GM23338 (cell line): ENCODE measurements at regions not wholly inside any gene's neighbourhood (a gene's known extent, or its start where the extent isn't known, plus 50 kb on each side); places are given as distances from the start of the nearest gene placed in this dataset.

Experiments used
- ATAC-seq: fragments of 200-7000 bp; cut with Tn5 transposase; 3 replicates; pipeline ENCODE4 v1.9.1; 2020
- DNase-seq: peaks from one replicate; pipeline ENCODE4 v3.0.0-alpha.2; 2015; ENCODE audit warnings: low spot score
- H2AFZ ChIP-seq: fragments of 200-600 bp; sonication (generic); 2 replicates; pipeline ENCODE4 v1.8.0; 2016; ENCODE audit warnings: antibody characterized with exemption, mild to moderate bottlenecking, moderate library complexity
- H3F3A ChIP-seq: fragments of 200-600 bp; sonication (generic); replicated peaks from 2 replicates; pipeline ENCODE4 v1.8.0; 2017; ENCODE audit warnings: antibody characterized with exemption, mixed run types, low read depth
- H3K27ac ChIP-seq: fragments of 200-600 bp; sonication (generic); 2 replicates; pipeline ENCODE4 v1.6.1; 2016; ENCODE audit warnings: low read depth
- H3K27me3 ChIP-seq: fragments of 200-600 bp; sonication (generic); 2 replicates; pipeline ENCODE4 v1.8.0; 2016; ENCODE audit warnings: mild to moderate bottlenecking, mixed run types, moderate library complexity; ENCODE audit not compliant: insufficient read depth
- H3K36me3 ChIP-seq: fragments of 200-600 bp; sonication (generic); 2 replicates; pipeline ENCODE4 v1.8.0; 2016; ENCODE audit warnings: mild to moderate bottlenecking; ENCODE audit not compliant: insufficient read depth
- H3K4me1 ChIP-seq: fragments of 200-600 bp; sonication (generic); 2 replicates; pipeline ENCODE4 v1.8.0; 2016; ENCODE audit warnings: mild to moderate bottlenecking, moderate library complexity; ENCODE audit not compliant: insufficient read depth
- H3K4me2 ChIP-seq: fragments of 200-600 bp; sonication (generic); 2 replicates; pipeline ENCODE4 v1.7.1; 2017; ENCODE audit warnings: mixed run types
- H3K4me3 ChIP-seq: fragments of 200-600 bp; sonication (generic); 2 replicates; pipeline ENCODE4 v1.6.1; 2016; ENCODE audit warnings: mixed run types
- H3K79me2 ChIP-seq: fragments of 200-600 bp; sonication (generic); replicated peaks from 2 replicates; pipeline ENCODE4 v1.8.0; 2017; ENCODE audit warnings: mild to moderate bottlenecking; ENCODE audit not compliant: insufficient read depth
- H3K9me2 ChIP-seq: fragments of 200-600 bp; sonication (generic); 2 replicates; pipeline ENCODE4 v1.8.0; 2017; ENCODE audit not compliant: insufficient read depth
- H4K20me1 ChIP-seq: fragments of 200-600 bp; sonication (generic); replicated peaks from 2 replicates; pipeline ENCODE4 v1.8.0; 2017; ENCODE audit warnings: mild to moderate bottlenecking; ENCODE audit not compliant: insufficient read depth
- H3K27ac Mint-ChIP-seq: 2 replicates; pipeline ENCODE4 v1.8.0; 2020; ENCODE audit warnings: inconsistent platforms, mild to moderate bottlenecking, moderate library complexity, mixed read lengths
- H3K27me3 Mint-ChIP-seq: 3 replicates; pipeline ENCODE4 v1.8.0; 2022; ENCODE audit warnings: low read depth, mild to moderate bottlenecking, moderate library complexity, mixed read lengths, inconsistent platforms; ENCODE audit not compliant: insufficient read depth, poor library complexity
- H3K36me3 Mint-ChIP-seq: 3 replicates; pipeline ENCODE4 v1.8.0; 2021; ENCODE audit warnings: low read depth, mild to moderate bottlenecking, inconsistent platforms, moderate library complexity, mixed read lengths
- H3K4me1 Mint-ChIP-seq: 3 replicates; pipeline ENCODE4 v1.8.0; 2020; ENCODE audit warnings: mild to moderate bottlenecking, inconsistent platforms, mixed read lengths
- H3K4me3 Mint-ChIP-seq: 3 replicates; pipeline ENCODE4 v1.8.0; 2021; ENCODE audit warnings: moderate library complexity, mild to moderate bottlenecking, inconsistent platforms, mixed read lengths
- H3K9me3 Mint-ChIP-seq: 3 replicates; pipeline ENCODE4 v1.8.0; 2020; ENCODE audit warnings: moderate library complexity, mild to moderate bottlenecking, inconsistent platforms, mixed read lengths
- CREB1 ChIP-seq: fragments of 250-450 bp; sonication (Bioruptor Pico); IDR thresholded peaks from 2 replicates; pipeline ENCODE4 v1.5.0; 2020; ENCODE audit warnings: low read depth, mild to moderate bottlenecking, moderate library complexity
- EZH2phosphoT487 ChIP-seq: fragments of 200-600 bp; sonication (generic); IDR thresholded peaks from one replicate; pipeline ENCODE4 v1.8.1; 2018; ENCODE audit warnings: antibody characterized with exemption; ENCODE audit not compliant: unreplicated experiment
- JUNB ChIP-seq: IDR thresholded peaks from one replicate; pipeline ENCODE4 v1.6.1; 2016; ENCODE audit warnings: antibody characterized with exemption; ENCODE audit not compliant: unreplicated experiment
- POLR2AphosphoS5 ChIP-seq: IDR thresholded peaks from 2 replicates; pipeline ENCODE4 v1.6.1; 2016; ENCODE audit warnings: antibody characterized with exemption, low read depth
- REST ChIP-seq: IDR thresholded peaks from one replicate; pipeline ENCODE4 v1.6.1; 2018; ENCODE audit warnings: antibody characterized with exemption; ENCODE audit not compliant: unreplicated experiment
- STAT1 ChIP-seq: IDR thresholded peaks from one replicate; pipeline ENCODE4 v1.6.1; 2016; ENCODE audit warnings: antibody characterized with exemption; ENCODE audit not compliant: unreplicated experiment
- ZNF114 ChIP-seq: fragments of 250-450 bp; sonication (Bioruptor Pico); IDR thresholded peaks from 2 replicates; pipeline ENCODE4 v1.5.0; 2020; ENCODE audit warnings: mild to moderate bottlenecking, moderate library complexity
- ZNF331 ChIP-seq: fragments of 250-450 bp; sonication (Bioruptor Pico); IDR thresholded peaks from 2 replicates; pipeline ENCODE4 v1.5.0; 2020; ENCODE audit warnings: low read depth, mild to moderate bottlenecking, moderate library complexity
- ZNF462 ChIP-seq: fragments of 250-450 bp; sonication (Bioruptor Pico); IDR thresholded peaks from 2 replicates; pipeline ENCODE4 v1.5.0; 2020; ENCODE audit warnings: mild to moderate bottlenecking, moderate library complexity

- Histone ChIP-seq H3K4me3 (no peak overlapping the region), H3K9me2 (peaks cover 13% of the 10 kb centered on the region; the same call in 1 of the 2 replicates), H4K20me1 (no peaks in the 10 kb centered on the region), H3K27ac (no peak overlapping the region), H3K4me1 (no peaks in the 10 kb centered on the region), H2AFZ (no peak overlapping the region), H3K79me2 (no peaks in the 10 kb centered on the region), H3K27me3 (no peaks in the 10 kb centered on the region), H3K36me3 (no peaks in the 10 kb centered on the region), H3F3A (no peaks in the 10 kb centered on the region), H3K4me2 (no peak overlapping the region)
- DNase-seq (no peak), ATAC-seq (no peak)
- Mint-ChIP-seq H3K4me1 (no peaks in the 10 kb centered on the region), H3K27me3 (no peaks in the 10 kb centered on the region), H3K27ac (no peak overlapping the region), H3K4me3 (no peak overlapping the region), H3K36me3 (no peaks in the 10 kb centered on the region), H3K9me3 (no peaks in the 10 kb centered on the region)
- TF ChIP-seq POLR2AphosphoS5 (no peak), ZNF331 (CRISPR knock-in tag) (no peak), JUNB (no peak)
Observed at GRCh38 chr16:65831903-65832666, 534.4 kb upstream of the CDH5 start.

GRCh38 chr16:65829076-65829475 lies 537.4 kb upstream of the CDH5 start:
- no peak for DNase-seq
- ATAC-seq = no peak

More at GRCh38 chr16:65829076-65829475, 537.4 kb upstream of the CDH5 start:
- Mint-ChIP-seq H3K27me3 (no peaks in the 10 kb centered on the region), H3K27ac (no peak overlapping the region), H3K4me1 (peaks cover 8% of the 10 kb centered on the region), H3K9me3 (no peaks in the 10 kb centered on the region), H3K36me3 (no peaks in the 10 kb centered on the region), H3K4me3 (no peak overlapping the region)
- Histone ChIP-seq H3K4me2 (no peak overlapping the region), H3F3A (no peaks in the 10 kb centered on the region), H3K4me3 (no peak overlapping the region), H3K4me1 (no peaks in the 10 kb centered on the region), H3K9me2 (peaks cover 17% of the 10 kb centered on the region), H3K79me2 (no peaks in the 10 kb centered on the region), H3K27ac (no peak overlapping the region), H4K20me1 (no peaks in the 10 kb centered on the region), H2AFZ (no peak overlapping the region), H3K27me3 (no peaks in the 10 kb centered on the region), H3K36me3 (no peaks in the 10 kb centered on the region)
- TF ChIP-seq STAT1 = no peak
- no peak for TF ChIP-seq CREB1 (CRISPR knock-in tag)
- no peak for TF ChIP-seq ZNF114 (CRISPR knock-in tag)
- no peak for TF ChIP-seq ZNF331 (CRISPR knock-in tag)
- no peak for TF ChIP-seq REST
- no peak for TF ChIP-seq JUNB
- no peak for TF ChIP-seq EZH2phosphoT487
- TF ChIP-seq ZNF462 (CRISPR knock-in tag) = no peak
- TF ChIP-seq POLR2AphosphoS5 = no peak
